ENCODE measurements at regions not wholly inside any gene's neighbourhood (a gene's known extent, or its start where the extent isn't known, plus 50 kb on each side); places are given as distances from the start of the nearest gene placed in this dataset.
A peak's percentile ranks its signal among the peaks of the same experiment; 100 is the strongest.

GRCh38 chr6:146946559-146946958, 257.7 kb upstream of the STXBP5 start:
- 69% methylated on average over 1 of the region's 1 CpG for WGBS
- H3K27me3 ChIP-seq (ENCODE audit: control insufficient read depth, insufficient read depth), result no peaks in the 10 kb centered on the region

DNA sequence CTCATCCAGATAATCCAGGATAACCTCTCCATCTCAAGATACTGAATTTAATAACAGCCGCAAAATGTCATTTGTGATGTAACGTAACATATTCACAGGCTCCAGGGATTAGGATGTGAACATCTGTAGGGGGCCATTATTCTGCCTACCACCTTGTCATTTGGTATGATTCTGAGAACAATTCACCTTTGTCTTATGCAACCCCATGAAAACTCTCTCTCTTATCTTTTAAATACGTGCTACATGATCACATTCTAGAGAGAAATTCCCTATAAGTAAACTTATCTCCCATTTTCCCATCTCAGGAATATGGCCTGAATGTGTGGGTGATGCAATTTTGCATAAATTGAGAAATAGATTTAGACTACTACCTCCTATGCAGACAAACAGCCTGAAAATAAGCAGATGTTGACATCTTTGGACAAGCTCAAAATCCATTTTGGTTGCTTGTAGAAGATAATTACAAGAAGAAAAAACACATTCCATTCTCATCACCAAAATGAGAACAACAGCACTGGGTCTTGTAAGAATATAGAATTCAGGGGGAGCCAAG, 255.4 kb upstream of the STXBP5 start:
- ATAC-seq (no peak), DNase-seq (no peak)
- no peaks in the 10 kb centered on the region for H3K27me3 ChIP-seq (ENCODE audit: control insufficient read depth, insufficient read depth)
- no peaks in the 10 kb centered on the region for H3K9me3 ChIP-seq (ENCODE audit: control insufficient read depth, low read length)
- intact Hi-C loops (cut with DNase I), result no loop called here
- H3K27ac ChIP-seq (ENCODE audit: low read length), result no peak overlapping the region
- no peaks in the 10 kb centered on the region for H3K4me1 ChIP-seq (ENCODE audit: control insufficient read depth, insufficient read depth, low read length)
- H3K4me3 ChIP-seq (ENCODE audit: low read length), result no peak overlapping the region
- 91% methylated on average over 3 of the region's 3 CpGs for WGBS

More at GRCh38 chr6:146946559-146946958, 257.7 kb upstream of the STXBP5 start:
- no peak overlapping the region for H3K27ac ChIP-seq (ENCODE audit: low read length)
- no peak for ATAC-seq
- DNase-seq, result no peak
- no peaks in the 10 kb centered on the region for H3K9me3 ChIP-seq (ENCODE audit: control insufficient read depth, low read length)
- intact Hi-C loops (cut with DNase I), result no loop called here
- H3K4me1 ChIP-seq (ENCODE audit: control insufficient read depth, insufficient read depth, low read length), result no peaks in the 10 kb centered on the region
- H3K4me3 ChIP-seq (ENCODE audit: low read length), result no peak overlapping the region

DNA sequence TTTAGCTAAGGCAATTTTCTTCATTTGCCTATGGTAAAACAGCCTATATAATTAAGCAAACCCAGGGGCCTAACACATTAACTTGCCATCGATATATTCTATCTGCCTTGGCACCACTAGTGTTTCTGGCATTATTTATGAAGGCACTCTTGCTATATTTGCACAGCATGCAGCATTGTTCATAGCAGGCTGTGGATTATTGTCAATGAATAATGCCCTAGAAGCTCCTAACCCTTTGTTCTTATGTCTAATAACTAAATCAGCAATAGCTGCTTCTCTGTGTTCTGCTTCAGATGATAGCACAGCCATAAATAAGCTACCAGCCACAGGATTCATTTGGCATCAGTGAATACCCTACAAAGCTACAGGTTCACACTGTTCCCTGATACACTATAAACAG, 254.8 kb upstream of the STXBP5 start:
- Histone ChIP-seq H3K4me1 (ENCODE audit: control insufficient read depth, insufficient read depth, low read length) (no peaks in the 10 kb centered on the region), H3K4me3 (ENCODE audit: low read length) (no peak overlapping the region), H3K27ac (ENCODE audit: low read length) (no peak overlapping the region), H3K9me3 (ENCODE audit: control insufficient read depth, low read length) (no peaks in the 10 kb centered on the region), H3K27me3 (ENCODE audit: control insufficient read depth, insufficient read depth) (no peaks in the 10 kb centered on the region)
- ATAC-seq, result no peak
- no peak for DNase-seq
- intact Hi-C loops (cut with DNase I), result no loop called here
- 90% methylated on average over 1 of the region's 1 CpG for WGBS

GRCh38 chr6:146950351-146950835, 253.8 kb upstream of the STXBP5 start:
- no peak for ATAC-seq
- no peak overlapping the region for H3K27ac ChIP-seq (ENCODE audit: low read length)
- DNase-seq, result peak in 1 of 3 donors; percentile 16

GRCh38 chr6:146955570-146955969, 248.6 kb upstream of the STXBP5 start:
- no peaks in the 10 kb centered on the region for H3K27me3 ChIP-seq (ENCODE audit: control insufficient read depth, insufficient read depth)
- intact Hi-C loops (cut with DNase I), result no loop called here

More at GRCh38 chr6:146950351-146950835, 253.8 kb upstream of the STXBP5 start:
- no peaks in the 10 kb centered on the region for H3K27me3 ChIP-seq (ENCODE audit: control insufficient read depth, insufficient read depth)
- no peak overlapping the region for H3K4me3 ChIP-seq (ENCODE audit: low read length)
- WGBS, result 54% methylated on average over 7 of the region's 7 CpGs
- intact Hi-C loops (cut with DNase I), result no loop called here
- H3K4me1 ChIP-seq (ENCODE audit: control insufficient read depth, insufficient read depth, low read length), result no peaks in the 10 kb centered on the region
- H3K9me3 ChIP-seq (ENCODE audit: control insufficient read depth, low read length), result no peaks in the 10 kb centered on the region

GRCh38 chr6:146957181-146958093, 246.8 kb upstream of the STXBP5 start:
- Histone ChIP-seq H3K9me3 (ENCODE audit: control insufficient read depth, low read length) (no peaks in the 10 kb centered on the region), H3K4me1 (ENCODE audit: control insufficient read depth, insufficient read depth, low read length) (no peaks in the 10 kb centered on the region), H3K27me3 (ENCODE audit: control insufficient read depth, insufficient read depth) (no peaks in the 10 kb centered on the region), H3K4me3 (ENCODE audit: low read length) (no peak overlapping the region), H3K27ac (ENCODE audit: low read length) (no peak overlapping the region)
- no peak for DNase-seq
- intact Hi-C loops (cut with DNase I), result no loop called here
- WGBS, result 64% methylated on average over 5 of the region's 5 CpGs
- ATAC-seq, result no peak

More at GRCh38 chr6:146955570-146955969, 248.6 kb upstream of the STXBP5 start:
- Histone ChIP-seq H3K4me1 (ENCODE audit: control insufficient read depth, insufficient read depth, low read length) (no peaks in the 10 kb centered on the region), H3K9me3 (ENCODE audit: control insufficient read depth, low read length) (no peaks in the 10 kb centered on the region), H3K4me3 (ENCODE audit: low read length) (no peak overlapping the region), H3K27ac (ENCODE audit: low read length) (no peak overlapping the region)
- ATAC-seq (no peak), DNase-seq (no peak)

DNA sequence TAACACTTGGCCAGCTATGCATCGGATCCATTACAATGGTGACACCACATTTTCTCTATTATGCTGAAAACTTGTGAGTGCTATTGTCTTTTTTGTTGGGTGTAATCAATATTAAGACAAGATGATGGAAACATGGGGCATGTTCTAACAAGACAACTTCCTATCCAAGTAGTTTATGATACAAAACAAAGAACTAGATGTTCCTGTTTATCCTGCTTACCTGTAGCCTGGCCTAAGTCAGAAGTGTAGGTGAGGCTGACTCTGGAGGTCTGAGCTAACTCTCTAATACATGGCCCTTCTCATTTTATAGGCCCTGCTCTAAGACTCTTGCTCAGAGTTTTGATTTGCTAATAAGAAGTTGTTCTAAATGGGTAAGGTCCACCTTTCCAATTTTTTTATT, 242.4 kb upstream of the STXBP5 start:
- Histone ChIP-seq H3K27ac (ENCODE audit: low read length) (no peak overlapping the region), H3K4me1 (ENCODE audit: control insufficient read depth, insufficient read depth, low read length) (no peaks in the 10 kb centered on the region), H3K27me3 (ENCODE audit: control insufficient read depth, insufficient read depth) (no peaks in the 10 kb centered on the region), H3K9me3 (ENCODE audit: control insufficient read depth, low read length) (peaks cover 2% of the 10 kb centered on the region), H3K4me3 (ENCODE audit: low read length) (no peak overlapping the region)
- DNase-seq (no peak), ATAC-seq (no peak)
- WGBS, result 92% methylated on average over 1 of the region's 1 CpG
- intact Hi-C loops (cut with DNase I), result no loop called here

DNA sequence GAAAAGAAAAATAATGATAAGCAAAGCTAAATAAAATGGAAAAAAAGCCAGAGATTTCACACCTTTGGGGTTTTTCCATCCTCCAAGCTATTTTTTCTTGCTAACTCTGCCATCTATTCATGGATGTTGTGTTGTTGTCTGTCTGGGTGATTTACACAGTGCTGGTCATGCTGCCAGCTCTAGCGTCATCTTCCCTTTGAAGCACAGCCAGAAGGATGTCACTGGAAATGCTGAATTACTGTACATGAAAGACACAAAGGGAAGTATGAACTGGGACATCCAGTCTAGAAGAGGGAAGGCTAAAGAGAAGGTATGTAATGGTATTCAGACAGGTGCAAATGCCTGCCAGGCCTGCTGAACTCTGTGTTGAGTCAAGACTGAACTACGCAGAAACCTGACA, 241.9 kb upstream of the STXBP5 start:
- Histone ChIP-seq H3K27me3 (ENCODE audit: control insufficient read depth, insufficient read depth) (no peaks in the 10 kb centered on the region), H3K4me1 (ENCODE audit: control insufficient read depth, insufficient read depth, low read length) (no peaks in the 10 kb centered on the region), H3K27ac (ENCODE audit: low read length) (no peak overlapping the region), H3K4me3 (ENCODE audit: low read length) (no peak overlapping the region), H3K9me3 (ENCODE audit: control insufficient read depth, low read length) (peaks cover 2% of the 10 kb centered on the region)
- WGBS, result 74% methylated on average over 2 of the region's 2 CpGs
- ATAC-seq (no peak), DNase-seq (no peak)
- intact Hi-C loops (cut with DNase I), result no loop called here

GRCh38 chr6:146965110-146965689, 239.0 kb upstream of the STXBP5 start:
- H3K27me3 ChIP-seq (ENCODE audit: control insufficient read depth, insufficient read depth), result no peaks in the 10 kb centered on the region
- no peak for ATAC-seq
- no peak overlapping the region for H3K27ac ChIP-seq (ENCODE audit: low read length)
- peaks cover 1% of the 10 kb centered on the region for H3K4me1 ChIP-seq (ENCODE audit: control insufficient read depth, insufficient read depth, low read length)
- 93% methylated on average over 1 of the region's 1 CpG for WGBS
- no peak for DNase-seq
- H3K9me3 ChIP-seq (ENCODE audit: control insufficient read depth, low read length), result peaks cover 2% of the 10 kb centered on the region
- intact Hi-C loops (cut with DNase I), result no loop called here
- H3K4me3 ChIP-seq (ENCODE audit: low read length), result no peak overlapping the region

GRCh38 chr6:146968041-146968760, 236.0 kb upstream of the STXBP5 start:
- peaks cover 1% of the 10 kb centered on the region for H3K4me1 ChIP-seq (ENCODE audit: control insufficient read depth, insufficient read depth, low read length)
- no peak overlapping the region for H3K4me3 ChIP-seq (ENCODE audit: low read length)
- no peak for DNase-seq
- H3K27ac ChIP-seq (ENCODE audit: low read length), result no peak overlapping the region
- intact Hi-C loops (cut with DNase I), result no loop called here
- H3K9me3 ChIP-seq (ENCODE audit: control insufficient read depth, low read length), result peaks cover 2% of the 10 kb centered on the region
- WGBS, result 14% methylated on average over 4 of the region's 4 CpGs
- ATAC-seq, result no peak
- no peaks in the 10 kb centered on the region for H3K27me3 ChIP-seq (ENCODE audit: control insufficient read depth, insufficient read depth)

- H3K9me3 ChIP-seq (ENCODE audit: control insufficient read depth, low read length), result no peaks in the 10 kb centered on the region
- WGBS, result 73% methylated on average over 6 of the region's 6 CpGs
- peaks cover 1% of the 10 kb centered on the region for H3K4me1 ChIP-seq (ENCODE audit: control insufficient read depth, insufficient read depth, low read length)
- no peak overlapping the region for H3K4me3 ChIP-seq (ENCODE audit: low read length)
- no peaks in the 10 kb centered on the region for H3K27me3 ChIP-seq (ENCODE audit: control insufficient read depth, insufficient read depth)
- ATAC-seq, result no peak
- intact Hi-C loops (cut with DNase I), result no loop called here
- no peak for DNase-seq
- H3K27ac ChIP-seq (ENCODE audit: low read length), result no peak overlapping the region
Measured at GRCh38 chr6:146972546-146972945, 231.7 kb upstream of the STXBP5 start.

Data from right cardiac atrium (tissue), 5 donors.